ENCODE measurements at regions not wholly inside any gene's neighbourhood (a gene's known extent, or its start where the extent isn't known, plus 50 kb on each side); places are given as distances from the start of the nearest gene placed in this dataset.
"Not testable (repeated sequence)": the region's sequence is repeated elsewhere in the genome, so short reads cannot be mapped to it uniquely, and the experiment has no call there.

DNA sequence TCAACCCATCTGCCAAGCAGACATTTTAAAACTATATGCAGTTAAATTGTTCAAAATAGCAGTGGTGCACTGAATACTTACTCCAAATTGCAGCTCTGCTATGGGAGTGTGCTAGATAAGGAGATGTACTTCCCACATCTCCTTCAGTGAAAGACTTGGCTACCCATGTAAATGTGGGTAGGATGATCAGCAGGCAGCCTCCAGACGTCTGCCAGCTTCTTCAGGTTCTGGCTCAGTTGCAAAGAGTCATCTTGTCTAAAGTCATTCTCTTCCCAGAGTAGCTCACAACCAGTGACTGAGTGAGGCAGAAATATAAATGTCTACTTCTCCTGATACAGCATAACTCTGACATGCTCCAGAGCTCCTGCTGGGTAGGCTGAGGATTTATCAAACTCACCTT is 1050.0 kb upstream of the CDH10 start (continued):
- TF ChIP-seq OSR1 (CRISPR knock-in tag; IDR thresholded peaks at IDR 0.05), result no peak

DNA sequence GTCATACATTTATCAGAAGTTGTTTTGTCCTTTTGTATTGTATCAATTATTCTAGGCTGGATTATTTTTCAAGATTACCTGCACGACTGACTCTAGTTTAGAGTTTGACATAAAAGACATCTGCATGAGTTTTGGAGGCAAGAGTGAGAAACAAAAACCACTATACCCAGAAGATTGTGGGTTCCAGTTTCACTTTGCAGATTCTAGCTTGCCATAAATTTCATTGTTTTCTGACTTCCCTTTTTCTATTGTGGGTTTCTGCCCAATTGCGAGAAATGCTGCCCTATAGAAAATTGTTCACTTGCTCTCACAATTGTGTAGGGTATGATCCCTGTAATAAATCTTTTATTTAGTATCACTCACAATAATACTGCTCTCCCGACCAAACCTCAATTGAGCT is 1043.4 kb upstream of the CDH10 start:
- no peak for ATAC-seq

DNA sequence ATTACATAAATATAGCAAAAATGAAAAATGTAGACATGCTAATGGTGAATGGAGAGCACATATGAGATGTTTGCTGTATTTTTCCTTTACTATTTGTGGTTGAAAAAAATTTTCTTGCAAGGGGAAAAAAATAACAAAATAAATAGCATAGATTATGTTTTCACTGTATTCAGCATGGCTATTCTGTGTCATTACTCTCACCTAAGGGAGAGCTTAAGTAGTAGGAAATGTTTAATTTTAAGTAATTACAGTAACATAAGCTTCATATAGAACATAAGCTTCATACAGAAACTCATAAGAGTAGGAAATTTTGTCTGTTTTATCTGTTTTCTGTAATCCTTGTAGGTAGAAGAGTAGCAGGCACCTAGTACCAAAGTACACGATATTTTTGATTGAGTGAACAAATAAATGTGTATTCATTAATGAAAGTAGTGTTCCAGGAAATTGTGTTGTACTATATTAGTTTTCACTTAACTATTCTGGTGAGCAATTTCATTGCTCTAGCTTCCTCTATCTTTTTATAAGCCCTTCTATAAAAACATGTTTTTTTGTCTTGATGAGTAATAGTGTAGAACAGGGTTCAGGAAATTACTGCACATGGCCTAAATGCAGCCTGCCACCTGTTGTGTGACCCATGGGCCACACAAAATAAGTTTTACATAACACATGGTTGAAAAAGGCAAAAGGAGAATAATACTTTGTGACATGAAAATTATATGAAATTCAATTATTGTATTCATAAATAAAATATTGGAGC is 1025.0 kb upstream of the CDH10 start:
- ATAC-seq, result no peak
- TF ChIP-seq ZFP30 (CRISPR knock-in tag; IDR thresholded peaks at IDR 0.05) (no peak), TOX (CRISPR knock-in tag; IDR thresholded peaks at IDR 0.05; ENCODE audit: borderline replicate concordance) (no peak), CSDC2 (CRISPR knock-in tag; IDR thresholded peaks at IDR 0.05) (no peak), ZNF8 (CRISPR knock-in tag; IDR thresholded peaks at IDR 0.05) (no peak), RARB (CRISPR knock-in tag; IDR thresholded peaks at IDR 0.05) (no peak), PPARA (CRISPR knock-in tag; IDR thresholded peaks at IDR 0.05; ENCODE audit: borderline replicate concordance) (no peak), TCF4 (CRISPR knock-in tag; IDR thresholded peaks at IDR 0.05; ENCODE audit: borderline replicate concordance) (no peak), ESRRG (CRISPR knock-in tag; IDR thresholded peaks at IDR 0.05) (no peak), ISL1 (CRISPR knock-in tag; IDR thresholded peaks at IDR 0.05) (no peak), TSHZ2 (CRISPR knock-in tag; IDR thresholded peaks at IDR 0.05) (no peak), ZC3H10 (CRISPR knock-in tag; IDR thresholded peaks at IDR 0.05) (no peak)

More for the DNA sequence above, 1043.4 kb upstream of the CDH10 start:
- TF ChIP-seq ISL1 (CRISPR knock-in tag; IDR thresholded peaks at IDR 0.05), result no peak
- TF ChIP-seq ZNF8 (CRISPR knock-in tag; IDR thresholded peaks at IDR 0.05), result no peak
- no peak for TF ChIP-seq TOX (CRISPR knock-in tag; IDR thresholded peaks at IDR 0.05; ENCODE audit: borderline replicate concordance)
- TF ChIP-seq GLIS3 (CRISPR knock-in tag; IDR thresholded peaks at IDR 0.05), result no peak
- no peak for TF ChIP-seq ESRRG (CRISPR knock-in tag; IDR thresholded peaks at IDR 0.05)

- TF ChIP-seq CSRNP3 (CRISPR knock-in tag; IDR thresholded peaks at IDR 0.05), result no peak
- no peak for TF ChIP-seq TOX (CRISPR knock-in tag; IDR thresholded peaks at IDR 0.05; ENCODE audit: borderline replicate concordance)
- no peak for TF ChIP-seq CSDC2 (CRISPR knock-in tag; IDR thresholded peaks at IDR 0.05)
- no peak for TF ChIP-seq SNAI2 (CRISPR knock-in tag; IDR thresholded peaks at IDR 0.05)
- TF ChIP-seq BACH2 (CRISPR knock-in tag; IDR thresholded peaks at IDR 0.05; ENCODE audit: borderline replicate concordance), result no peak
- TF ChIP-seq RARB (CRISPR knock-in tag; IDR thresholded peaks at IDR 0.05), result no peak
- TF ChIP-seq ZC3H10 (CRISPR knock-in tag; IDR thresholded peaks at IDR 0.05), result no peak
- TF ChIP-seq TCF4 (CRISPR knock-in tag; IDR thresholded peaks at IDR 0.05; ENCODE audit: borderline replicate concordance), result no peak
- no peak for TF ChIP-seq ARNTL (CRISPR knock-in tag; IDR thresholded peaks at IDR 0.05; ENCODE audit: borderline replicate concordance, low read depth)
- TF ChIP-seq ISL1 (CRISPR knock-in tag; IDR thresholded peaks at IDR 0.05), result no peak
- no peak for ATAC-seq
Measured at GRCh38 chr5:25662610-25663009, 1017.8 kb upstream of the CDH10 start.

DNA sequence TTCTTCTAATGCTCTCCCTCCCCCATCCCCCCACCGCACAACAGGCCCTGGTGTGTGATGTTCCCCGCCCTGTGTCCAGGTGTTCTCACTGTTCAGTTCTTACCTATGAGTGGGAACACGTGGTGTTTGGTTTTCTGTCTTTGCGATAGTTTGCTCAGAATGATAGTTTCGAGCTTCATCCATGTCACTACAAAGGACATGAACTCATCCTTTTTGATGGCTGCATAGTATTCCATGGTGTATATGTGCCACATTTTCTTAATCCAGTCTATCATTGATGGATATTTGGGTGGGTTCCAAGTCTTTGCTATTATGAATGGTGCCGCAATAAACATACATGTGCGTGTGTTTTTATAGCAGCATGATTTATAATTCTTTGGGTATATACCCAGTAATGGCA is 1005.5 kb upstream of the CDH10 start:
- not testable (repeated sequence) for ATAC-seq

- ATAC-seq, result no peak
- no peak for TF ChIP-seq CSDC2 (CRISPR knock-in tag; IDR thresholded peaks at IDR 0.05)
- no peak for TF ChIP-seq ISL1 (CRISPR knock-in tag; IDR thresholded peaks at IDR 0.05)
- TF ChIP-seq TOX (CRISPR knock-in tag; IDR thresholded peaks at IDR 0.05; ENCODE audit: borderline replicate concordance), result no peak
- TF ChIP-seq GLIS3 (CRISPR knock-in tag; IDR thresholded peaks at IDR 0.05), result no peak
- no peak for TF ChIP-seq OSR1 (CRISPR knock-in tag; IDR thresholded peaks at IDR 0.05)
- no peak for TF ChIP-seq ESRRG (CRISPR knock-in tag; IDR thresholded peaks at IDR 0.05)
- TF ChIP-seq ZFP3 (CRISPR knock-in tag; IDR thresholded peaks at IDR 0.05), result no peak
Measured at GRCh38 chr5:25649628-25650265, 1005.0 kb upstream of the CDH10 start.

Data from SK-N-SH treated with all-trans-retinoic acid at 6 μM for 48 hours (cell line).